ENCODE measurements at regions not wholly inside any gene's neighbourhood (a gene's known extent, or its start where the extent isn't known, plus 50 kb on each side); places are given as distances from the start of the nearest gene placed in this dataset.
"Not testable (repeated sequence)": the region's sequence is repeated elsewhere in the genome, so short reads cannot be mapped to it uniquely, and the experiment has no call there.

GRCh38 chr5:116709082-116709481 lies 134.5 kb upstream of the SEMA6A start:
- no peak overlapping the region for H3K27ac Mint-ChIP-seq
- Histone ChIP-seq H3K27ac (ENCODE audit: low read length) (no peak overlapping the region), H3K9me3 (ENCODE audit: control insufficient read depth, insufficient read depth, low read length) (no peaks in the 10 kb centered on the region), H3K4me1 (ENCODE audit: control insufficient read depth, insufficient read depth, low read length) (no peaks in the 10 kb centered on the region), H3K27me3 (ENCODE audit: control insufficient read depth, insufficient read depth, low read length) (no peaks in the 10 kb centered on the region), H3K36me3 (ENCODE audit: control insufficient read depth, insufficient read depth, low read length) (no peaks in the 10 kb centered on the region), H3K4me3 (ENCODE audit: low read length) (no peak overlapping the region)
- DNase-seq (no peak), ATAC-seq (no peak)
- WGBS (ENCODE audit: insufficient coverage): 85% methylated on average over 5 of the region's 5 CpGs
- H3K27me3 Mint-ChIP-seq (ENCODE audit: low read depth in 2 of 2): no peaks in the 10 kb centered on the region
- intact Hi-C loops (cut with micrococcal nuclease): no loop called here
- H3K4me3 Mint-ChIP-seq: no peak overlapping the region
- no peak for TF ChIP-seq CTCF (IDR thresholded peaks at IDR 0.05)
- H3K4me1 Mint-ChIP-seq: no peaks in the 10 kb centered on the region
- H3K36me3 Mint-ChIP-seq: no peaks in the 10 kb centered on the region
- peaks cover 0 to 2% of the 10 kb centered on the region in 2 donors for H3K9me3 Mint-ChIP-seq

GRCh38 chr5:116705121-116705519 lies 130.5 kb upstream of the SEMA6A start:
- H3K36me3 Mint-ChIP-seq; H3K27ac Mint-ChIP-seq; H3K4me1 ChIP-seq (ENCODE audit: control insufficient read depth, insufficient read depth, low read length); intact Hi-C loops (cut with micrococcal nuclease); H3K4me3 ChIP-seq (ENCODE audit: low read length); H3K9me3 Mint-ChIP-seq; H3K27me3 Mint-ChIP-seq (ENCODE audit: low read depth in 2 of 2); H3K4me1 Mint-ChIP-seq; H3K27me3 ChIP-seq (ENCODE audit: control insufficient read depth, insufficient read depth, low read length); DNase-seq; H3K4me3 Mint-ChIP-seq; H3K36me3 ChIP-seq (ENCODE audit: control insufficient read depth, insufficient read depth, low read length); ATAC-seq; H3K9me3 ChIP-seq (ENCODE audit: control insufficient read depth, insufficient read depth, low read length); H3K27ac ChIP-seq (ENCODE audit: low read length): not testable (repeated sequence)
- WGBS (ENCODE audit: insufficient coverage): 100% methylated on average over 3 of the region's 3 CpGs

GRCh38 chr5:116703941-116704340 lies 129.3 kb upstream of the SEMA6A start:
- H3K27me3 ChIP-seq (ENCODE audit: control insufficient read depth, insufficient read depth, low read length): no peaks in the 10 kb centered on the region
- Mint-ChIP-seq H3K4me1 (no peaks in the 10 kb centered on the region), H3K9me3 (peaks cover 5% of the 10 kb centered on the region in 2 donors), H3K4me3 (no peak overlapping the region), H3K27me3 (ENCODE audit: low read depth in 2 of 2) (no peaks in the 10 kb centered on the region), H3K36me3 (no peaks in the 10 kb centered on the region), H3K27ac (no peak overlapping the region)
- no peak for TF ChIP-seq CTCF (IDR thresholded peaks at IDR 0.05)
- no peaks in the 10 kb centered on the region for H3K9me3 ChIP-seq (ENCODE audit: control insufficient read depth, insufficient read depth, low read length)
- no peaks in the 10 kb centered on the region for H3K36me3 ChIP-seq (ENCODE audit: control insufficient read depth, insufficient read depth, low read length)
- no peak for ATAC-seq
- WGBS (ENCODE audit: insufficient coverage): 86% methylated on average over 4 of the region's 5 CpGs
- intact Hi-C loops (cut with micrococcal nuclease): no loop called here
- no peak for DNase-seq
- H3K4me3 ChIP-seq (ENCODE audit: low read length): no peak overlapping the region
- no peak overlapping the region for H3K27ac ChIP-seq (ENCODE audit: low read length)
- H3K4me1 ChIP-seq (ENCODE audit: control insufficient read depth, insufficient read depth, low read length): no peaks in the 10 kb centered on the region

GRCh38 chr5:116703328-116703727 lies 128.7 kb upstream of the SEMA6A start:
- H3K27me3 Mint-ChIP-seq (ENCODE audit: low read depth in 2 of 2): no peaks in the 10 kb centered on the region
- ATAC-seq: no peak
- intact Hi-C loops (cut with micrococcal nuclease): no loop called here
- Histone ChIP-seq H3K4me3 (ENCODE audit: low read length) (no peak overlapping the region), H3K27ac (ENCODE audit: low read length) (no peak overlapping the region), H3K4me1 (ENCODE audit: control insufficient read depth, insufficient read depth, low read length) (no peaks in the 10 kb centered on the region), H3K36me3 (ENCODE audit: control insufficient read depth, insufficient read depth, low read length) (no peaks in the 10 kb centered on the region), H3K9me3 (ENCODE audit: control insufficient read depth, insufficient read depth, low read length) (no peaks in the 10 kb centered on the region), H3K27me3 (ENCODE audit: control insufficient read depth, insufficient read depth, low read length) (no peaks in the 10 kb centered on the region)
- DNase-seq: no peak
- no peak for TF ChIP-seq CTCF (IDR thresholded peaks at IDR 0.05)
- no peaks in the 10 kb centered on the region for H3K36me3 Mint-ChIP-seq
- no peaks in the 10 kb centered on the region for H3K4me1 Mint-ChIP-seq
- H3K9me3 Mint-ChIP-seq: peaks cover 5 to 7% of the 10 kb centered on the region in 2 donors
- H3K27ac Mint-ChIP-seq: no peak overlapping the region
- H3K4me3 Mint-ChIP-seq: no peak overlapping the region
- WGBS (ENCODE audit: insufficient coverage): 86% methylated on average over 3 of the region's 4 CpGs
